ENCODE measurements at regions not wholly inside any gene's neighbourhood (a gene's known extent, or its start where the extent isn't known, plus 50 kb on each side); places are given as distances from the start of the nearest gene placed in this dataset.

DNA sequence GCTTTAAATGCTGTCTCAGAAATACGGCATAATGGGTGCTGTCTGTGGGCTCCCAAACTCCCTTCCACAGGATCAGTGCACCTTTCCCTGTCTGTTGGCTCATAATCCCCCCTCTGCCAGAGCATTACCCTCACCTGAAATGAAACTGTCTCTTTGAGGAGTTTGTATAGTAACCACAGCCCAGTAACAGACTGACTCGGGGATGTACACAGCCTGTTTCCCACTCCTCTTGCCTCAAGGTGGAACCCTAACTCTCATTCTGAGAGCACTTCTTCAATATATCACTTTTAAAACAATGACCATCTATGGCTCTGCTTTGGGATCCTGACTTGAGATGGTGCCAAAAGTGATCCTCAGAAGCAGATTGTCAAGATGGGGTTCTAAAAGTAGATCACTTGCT is 332.5 kb downstream of the AMY1C start:
- in situ Hi-C loops (cut with HindIII; ENCODE audit: low sequenced_read_pairs), result no loop called here
- TF ChIP-seq, protein P1, sequence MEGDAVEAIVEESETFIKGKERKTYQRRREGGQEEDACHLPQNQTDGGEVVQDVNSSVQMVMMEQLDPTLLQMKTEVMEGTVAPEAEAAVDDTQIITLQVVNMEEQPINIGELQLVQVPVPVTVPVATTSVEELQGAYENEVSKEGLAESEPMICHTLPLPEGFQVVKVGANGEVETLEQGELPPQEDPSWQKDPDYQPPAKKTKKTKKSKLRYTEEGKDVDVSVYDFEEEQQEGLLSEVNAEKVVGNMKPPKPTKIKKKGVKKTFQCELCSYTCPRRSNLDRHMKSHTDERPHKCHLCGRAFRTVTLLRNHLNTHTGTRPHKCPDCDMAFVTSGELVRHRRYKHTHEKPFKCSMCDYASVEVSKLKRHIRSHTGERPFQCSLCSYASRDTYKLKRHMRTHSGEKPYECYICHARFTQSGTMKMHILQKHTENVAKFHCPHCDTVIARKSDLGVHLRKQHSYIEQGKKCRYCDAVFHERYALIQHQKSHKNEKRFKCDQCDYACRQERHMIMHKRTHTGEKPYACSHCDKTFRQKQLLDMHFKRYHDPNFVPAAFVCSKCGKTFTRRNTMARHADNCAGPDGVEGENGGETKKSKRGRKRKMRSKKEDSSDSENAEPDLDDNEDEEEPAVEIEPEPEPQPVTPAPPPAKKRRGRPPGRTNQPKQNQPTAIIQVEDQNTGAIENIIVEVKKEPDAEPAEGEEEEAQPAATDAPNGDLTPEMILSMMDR (IDR thresholded peaks at IDR 0.05; ENCODE audit: low read depth, low read length, missing control alignments), result no peak
- H3K4me3 ChIP-seq (ENCODE audit: low read depth, low read length), result no peak overlapping the region
- DNase-seq (ENCODE audit: low read depth), result no peak

DNA sequence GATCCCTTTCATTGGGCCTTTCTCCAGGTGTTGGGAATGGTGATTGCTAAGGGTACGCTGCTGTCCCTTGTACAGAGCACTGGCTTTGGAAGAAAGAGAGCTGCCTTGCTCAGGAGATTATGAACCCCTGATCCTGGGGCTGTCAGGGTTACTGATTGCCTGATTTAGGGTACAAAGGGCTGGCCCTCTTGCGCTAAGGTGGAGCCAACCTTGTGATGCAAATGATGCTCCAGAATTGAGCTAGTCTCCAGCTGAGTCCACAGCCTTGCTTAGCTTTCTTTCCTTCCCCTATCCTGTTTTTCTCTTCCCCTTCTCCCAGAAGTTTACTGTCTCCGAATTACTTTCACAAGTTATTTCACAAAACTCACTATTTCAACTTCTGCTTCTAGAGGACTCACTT is 334.7 kb downstream of the AMY1C start:
- no peak overlapping the region for H3K4me3 ChIP-seq (ENCODE audit: low read depth, low read length)
- no peak for DNase-seq (ENCODE audit: low read depth)
- TF ChIP-seq, protein P1 (IDR thresholded peaks at IDR 0.05; ENCODE audit: low read depth, low read length, missing control alignments), result no peak
- in situ Hi-C loops (cut with HindIII; ENCODE audit: low sequenced_read_pairs), result no loop called here

DNA sequence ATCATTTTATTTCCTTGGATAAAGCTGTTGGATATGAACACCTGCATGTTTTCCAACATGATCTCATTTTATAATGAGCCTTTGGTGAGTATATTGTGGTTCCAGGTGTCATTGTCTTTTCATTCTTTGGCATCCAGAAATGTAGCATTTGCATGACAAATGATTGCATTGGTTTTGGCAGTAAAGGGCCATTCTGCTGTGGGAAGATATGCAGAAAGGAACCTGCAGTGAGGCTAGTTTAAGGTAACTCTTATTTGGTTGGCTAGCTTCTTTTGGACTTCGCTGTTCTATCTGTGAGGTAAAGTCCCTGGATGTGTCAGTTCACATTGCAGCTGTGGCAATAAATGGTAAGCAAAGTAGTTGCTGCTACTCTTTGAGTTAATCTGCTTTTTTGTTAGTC is 343.0 kb downstream of the AMY1C start:
- no peak overlapping the region for H3K4me3 ChIP-seq (ENCODE audit: low read depth, low read length)
- in situ Hi-C loops (cut with HindIII; ENCODE audit: low sequenced_read_pairs), result no loop called here
- DNase-seq (ENCODE audit: low read depth), result no peak
- TF ChIP-seq, protein P1 (IDR thresholded peaks at IDR 0.05; ENCODE audit: low read depth, low read length, missing control alignments), result no peak

DNA sequence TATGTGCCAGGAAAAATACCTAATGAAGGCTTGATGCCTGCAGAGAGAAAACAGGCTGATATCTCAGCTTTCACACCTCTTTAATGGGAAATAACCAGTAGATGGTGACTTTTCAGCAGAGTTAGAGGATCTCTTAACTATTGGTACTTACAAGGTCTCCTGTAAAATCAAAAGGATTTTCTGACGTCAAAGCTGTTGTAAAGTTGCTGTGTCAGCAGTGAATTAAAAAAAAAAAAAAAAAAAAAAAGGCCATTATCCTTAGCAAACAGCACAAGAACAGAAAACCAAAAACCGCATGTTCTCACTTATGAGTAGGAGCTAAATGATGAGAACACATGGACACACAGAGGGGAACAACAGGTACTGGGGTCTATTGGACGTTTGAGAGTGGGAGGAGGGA is 349.1 kb downstream of the AMY1C start:
- DNase-seq (ENCODE audit: low read depth), result no peak
- in situ Hi-C loops (cut with HindIII; ENCODE audit: low sequenced_read_pairs), result no loop called here
- TF ChIP-seq, protein P1 (IDR thresholded peaks at IDR 0.05; ENCODE audit: low read depth, low read length, missing control alignments), result no peak
- H3K4me3 ChIP-seq (ENCODE audit: low read depth, low read length), result no peak overlapping the region

DNA sequence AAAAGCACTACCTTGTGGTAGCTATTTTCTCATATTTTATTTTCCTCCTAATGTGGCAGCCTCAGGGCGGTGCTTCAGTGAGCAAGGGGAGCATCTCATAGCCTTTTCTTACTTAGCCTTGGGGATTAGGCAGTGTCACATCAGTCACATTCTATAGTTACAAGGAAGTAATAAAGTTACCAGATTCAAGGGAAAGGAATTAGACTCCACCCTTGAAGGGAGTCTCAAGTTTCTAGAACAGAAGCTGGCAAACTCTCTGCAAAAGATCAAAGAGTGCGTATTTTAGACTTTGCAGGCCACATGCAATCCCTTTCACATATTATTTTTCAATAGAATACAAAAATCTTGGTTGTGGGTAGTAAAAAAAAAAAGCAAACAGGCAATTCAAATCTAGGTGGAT is 350.4 kb downstream of the AMY1C start:
- no peak overlapping the region for H3K4me3 ChIP-seq (ENCODE audit: low read depth, low read length)
- TF ChIP-seq, protein P1 (IDR thresholded peaks at IDR 0.05; ENCODE audit: low read depth, low read length, missing control alignments), result no peak
- no peak for DNase-seq (ENCODE audit: low read depth)
- in situ Hi-C loops (cut with HindIII; ENCODE audit: low sequenced_read_pairs), result no loop called here

DNA sequence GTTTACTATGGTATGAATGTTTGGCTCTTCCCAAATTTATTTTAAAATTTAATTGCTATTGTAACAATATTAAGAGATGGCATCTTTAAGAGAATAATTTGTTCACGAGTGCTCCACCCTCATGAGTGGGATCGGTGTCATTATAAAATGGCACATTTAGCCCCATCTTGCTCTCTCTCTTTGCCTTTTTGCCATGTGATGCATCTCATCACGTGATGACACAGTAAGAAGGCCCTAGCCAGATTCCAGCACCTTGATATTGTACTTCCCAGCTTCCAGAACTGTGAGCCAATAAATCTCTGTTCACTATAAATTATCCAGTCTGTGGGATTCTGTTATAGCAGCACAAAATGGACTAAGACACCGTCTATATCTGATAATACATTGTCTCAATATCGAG is 355.8 kb downstream of the AMY1C start:
- no peak for DNase-seq (ENCODE audit: low read depth)
- H3K4me3 ChIP-seq (ENCODE audit: low read depth, low read length), result no peak overlapping the region
- TF ChIP-seq, protein P1 (IDR thresholded peaks at IDR 0.05; ENCODE audit: low read depth, low read length, missing control alignments), result no peak
- in situ Hi-C loops (cut with HindIII; ENCODE audit: low sequenced_read_pairs), result no loop called here

DNA sequence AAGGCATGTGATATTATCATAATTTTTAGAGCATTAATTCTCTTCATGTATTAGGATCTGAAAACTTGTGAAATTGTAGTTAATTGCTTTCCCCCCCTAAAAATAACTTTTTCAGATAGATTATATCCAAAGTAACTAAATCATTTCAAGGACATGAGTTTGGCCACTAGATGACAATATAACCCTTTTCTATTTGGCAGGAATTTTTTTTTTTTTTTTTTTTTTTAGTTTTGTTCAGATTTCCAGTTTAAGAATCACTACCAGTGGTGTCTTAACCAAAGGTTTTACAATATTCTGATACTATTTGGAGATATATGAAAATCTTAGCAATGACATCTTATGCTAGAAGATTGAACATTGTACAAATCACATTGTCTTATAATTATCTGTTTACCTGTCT is 370.8 kb downstream of the AMY1C start:
- in situ Hi-C loops (cut with HindIII; ENCODE audit: low sequenced_read_pairs), result no loop called here
- TF ChIP-seq, protein P1 (IDR thresholded peaks at IDR 0.05; ENCODE audit: low read depth, low read length, missing control alignments), result no peak
- no peak overlapping the region for H3K4me3 ChIP-seq (ENCODE audit: low read depth, low read length)
- DNase-seq (ENCODE audit: low read depth), result no peak
